ENCODE measurements at regions not wholly inside any gene's neighbourhood (a gene's known extent, or its start where the extent isn't known, plus 50 kb on each side); places are given as distances from the start of the nearest gene placed in this dataset.
A peak's percentile ranks its signal among the peaks of the same experiment; 100 is the strongest.

- Mint-ChIP-seq H3K4me1 (peaks cover 5% of the 10 kb centered on the region), H3K4me3 (peak overlapping the region in 2 of 3 experiments; percentile 11 to 15), H3K27me3 (ENCODE audit: low read depth) (peaks cover 88% of the 10 kb centered on the region), H3K36me3 (ENCODE audit: low read depth) (peaks cover 3% of the 10 kb centered on the region), H3K9me3 (no peaks in the 10 kb centered on the region), H3K27ac (no peak overlapping the region)
- TF ChIP-seq CTCF (IDR thresholded peaks at IDR 0.05; ENCODE audit: unreplicated experiment in 3 of 3), result no peak
Measured at GRCh38 chr3:127456471-127457093, 134.0 kb downstream of the TPRA1 start.

DNA sequence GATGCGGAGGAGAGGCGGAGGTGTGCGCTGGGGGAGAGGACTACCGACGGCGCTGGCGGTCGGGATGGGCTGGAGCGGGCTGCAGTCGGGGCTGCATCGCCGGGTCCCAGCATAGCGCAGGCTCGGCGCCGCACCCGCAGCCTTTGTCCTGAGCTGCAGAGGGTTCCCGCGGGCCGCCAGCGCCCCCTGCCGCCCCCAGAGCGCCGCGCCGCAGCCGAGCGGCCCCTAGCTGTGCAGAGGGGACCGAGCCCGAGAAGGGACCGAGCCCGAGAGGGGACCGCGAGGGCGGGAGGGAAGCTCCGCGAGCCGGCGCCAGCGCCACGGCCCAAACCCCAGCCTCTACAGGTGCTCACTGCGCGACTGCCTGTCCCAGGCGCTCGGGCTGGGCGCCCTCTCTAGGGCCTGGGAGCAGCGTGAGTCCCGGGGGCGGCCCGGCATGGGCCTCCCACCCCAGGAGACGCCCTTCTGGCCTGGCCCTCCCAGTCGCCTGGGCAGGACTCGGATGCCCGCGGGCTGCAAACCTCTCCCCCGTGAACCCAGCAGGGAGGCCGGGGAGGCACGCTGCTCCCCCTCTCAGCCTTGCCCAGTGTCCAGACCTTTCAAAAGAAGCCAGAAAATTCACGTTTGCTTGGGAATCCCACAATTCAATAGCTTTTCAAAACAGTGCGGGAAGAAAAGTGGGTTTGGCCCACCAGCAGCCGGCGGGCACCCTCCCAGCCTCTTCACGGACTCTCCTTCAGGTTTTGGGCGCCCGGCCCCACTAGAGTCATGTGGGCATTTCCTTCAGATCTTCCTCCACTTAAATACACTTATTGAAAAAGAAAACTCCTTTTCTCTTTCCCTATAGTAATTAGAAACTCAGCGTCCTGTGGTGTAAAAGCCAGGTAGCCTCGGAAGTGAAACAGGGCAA, 134.7 kb downstream of the TPRA1 start:
- Mint-ChIP-seq H3K27me3 (ENCODE audit: low read depth) (peaks cover 91% of the 10 kb centered on the region), H3K27ac (no peak overlapping the region), H3K4me3 (peak overlapping the region; percentile 12 to 34 (median 22)), H3K9me3 (no peaks in the 10 kb centered on the region), H3K4me1 (peaks cover 5% of the 10 kb centered on the region), H3K36me3 (ENCODE audit: low read depth) (peaks cover 3% of the 10 kb centered on the region)
- TF ChIP-seq CTCF (IDR thresholded peaks at IDR 0.05; ENCODE audit: unreplicated experiment in 3 of 3), result peak; percentile 97 to 98 (median 97)

DNA sequence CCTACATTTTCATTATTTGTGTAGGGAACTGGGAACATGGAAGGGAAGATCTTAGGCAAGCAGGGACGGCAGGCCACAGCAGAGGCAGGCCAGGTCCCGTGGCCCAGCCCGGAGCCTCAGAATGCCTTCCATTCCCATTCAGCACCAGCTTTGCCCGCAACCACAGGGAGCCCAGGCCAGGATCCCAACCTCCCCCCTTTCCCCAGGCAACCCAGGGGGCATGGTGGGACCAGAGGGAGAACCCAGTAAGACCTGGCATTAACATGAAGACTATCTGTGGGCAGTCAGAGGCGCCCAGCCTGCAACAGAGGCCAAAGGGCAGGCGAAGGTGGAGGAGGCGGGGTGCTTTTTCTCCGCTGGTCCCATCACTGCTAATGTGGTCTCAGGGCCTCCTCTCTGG, 135.6 kb downstream of the TPRA1 start:
- peaks cover 89% of the 10 kb centered on the region for H3K27me3 Mint-ChIP-seq (ENCODE audit: low read depth)
- H3K36me3 Mint-ChIP-seq (ENCODE audit: low read depth), result peaks cover 3% of the 10 kb centered on the region
- H3K4me1 Mint-ChIP-seq, result peaks cover 5% of the 10 kb centered on the region
- no peak overlapping the region for H3K27ac Mint-ChIP-seq
- no peak for TF ChIP-seq CTCF (IDR thresholded peaks at IDR 0.05; ENCODE audit: unreplicated experiment in 3 of 3)
- H3K9me3 Mint-ChIP-seq, result no peaks in the 10 kb centered on the region
- peak overlapping the region in 2 of 3 experiments; percentile 12 to 34 for H3K4me3 Mint-ChIP-seq

- peaks cover 3% of the 10 kb centered on the region for H3K36me3 Mint-ChIP-seq (ENCODE audit: low read depth)
- peaks cover 90% of the 10 kb centered on the region for H3K27me3 Mint-ChIP-seq (ENCODE audit: low read depth)
- H3K4me1 Mint-ChIP-seq, result peaks cover 5% of the 10 kb centered on the region
- no peak overlapping the region for H3K27ac Mint-ChIP-seq
- no peak overlapping the region for H3K4me3 Mint-ChIP-seq
- no peak for TF ChIP-seq CTCF (IDR thresholded peaks at IDR 0.05; ENCODE audit: unreplicated experiment in 3 of 3)
- H3K9me3 Mint-ChIP-seq, result no peaks in the 10 kb centered on the region
Measured at GRCh38 chr3:127454051-127454450, 136.5 kb downstream of the TPRA1 start.

DNA sequence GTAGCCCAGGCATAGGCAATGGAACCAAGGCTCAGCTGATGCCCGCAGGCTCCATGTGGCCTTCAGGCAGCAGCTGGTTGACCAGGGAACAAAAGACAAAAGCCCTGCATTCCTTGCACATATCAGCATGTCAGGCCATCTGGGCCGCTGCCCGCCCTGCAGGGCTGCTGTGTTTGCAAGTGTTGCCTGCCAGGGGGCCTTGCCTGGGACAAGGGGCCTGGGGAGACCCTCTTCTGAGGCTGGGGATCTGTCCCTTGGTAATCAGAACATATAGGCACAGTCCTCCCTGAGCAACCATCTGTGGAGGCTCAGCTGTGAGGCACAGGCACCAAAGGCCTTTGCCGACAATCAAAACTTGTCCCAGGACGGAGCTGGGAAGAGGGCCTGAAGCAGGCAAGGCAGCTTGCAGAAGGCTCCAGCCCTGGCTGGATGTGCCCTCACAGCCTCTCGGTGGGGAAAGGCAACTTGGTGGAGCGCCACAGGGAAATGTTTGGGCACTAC, 138.2 kb downstream of the TPRA1 start:
- peaks cover 80% of the 10 kb centered on the region for H3K27me3 Mint-ChIP-seq (ENCODE audit: low read depth)
- H3K9me3 Mint-ChIP-seq, result no peaks in the 10 kb centered on the region
- H3K4me1 Mint-ChIP-seq, result peaks cover 5% of the 10 kb centered on the region
- H3K36me3 Mint-ChIP-seq (ENCODE audit: low read depth), result no peaks in the 10 kb centered on the region
- H3K4me3 Mint-ChIP-seq, result no peak overlapping the region
- no peak overlapping the region for H3K27ac Mint-ChIP-seq
- TF ChIP-seq CTCF (IDR thresholded peaks at IDR 0.05; ENCODE audit: unreplicated experiment in 3 of 3), result no peak
